ENCODE measurements at regions not wholly inside any gene's neighbourhood (a gene's known extent, or its start where the extent isn't known, plus 50 kb on each side); places are given as distances from the start of the nearest gene placed in this dataset.
"Not testable (repeated sequence)": the region's sequence is repeated elsewhere in the genome, so short reads cannot be mapped to it uniquely, and the experiment has no call there.

GRCh38 chr9:87781331-87781730, 55.4 kb downstream of the CTSL start:
- in situ Hi-C loops (cut with MboI; ENCODE audit: low sequenced_read_pairs): no loop called here

- in situ Hi-C loops (cut with MboI; ENCODE audit: low sequenced_read_pairs): no loop called here
These were observed 57.3 kb downstream of the CTSL start for GRCh38 chr9:87783180-87783579.

- in situ Hi-C loops (cut with MboI; ENCODE audit: low sequenced_read_pairs): not testable (repeated sequence)
These were observed 59.5 kb downstream of the CTSL start for GRCh38 chr9:87785315-87785970.

DNA sequence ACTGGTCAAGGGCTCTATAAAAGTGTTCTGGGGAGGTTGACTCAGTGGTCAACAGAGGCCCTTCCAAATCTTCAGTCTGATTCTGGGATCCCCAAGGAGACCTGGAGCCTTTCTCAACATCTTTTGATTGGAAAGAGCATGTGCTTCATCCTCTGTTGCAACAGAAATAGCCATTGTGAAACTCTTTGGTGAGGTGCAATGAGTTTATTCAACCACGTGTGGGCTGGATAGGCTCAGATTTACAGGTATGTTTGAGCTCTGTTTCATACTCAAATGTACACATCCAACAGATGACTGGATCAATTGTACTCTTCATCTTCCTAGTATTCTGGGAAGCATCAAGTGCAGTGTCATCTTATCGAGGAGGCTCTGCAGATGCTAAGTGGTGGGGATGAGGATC, 60.5 kb downstream of the CTSL start:
- in situ Hi-C loops (cut with MboI; ENCODE audit: low sequenced_read_pairs): no loop called here

DNA sequence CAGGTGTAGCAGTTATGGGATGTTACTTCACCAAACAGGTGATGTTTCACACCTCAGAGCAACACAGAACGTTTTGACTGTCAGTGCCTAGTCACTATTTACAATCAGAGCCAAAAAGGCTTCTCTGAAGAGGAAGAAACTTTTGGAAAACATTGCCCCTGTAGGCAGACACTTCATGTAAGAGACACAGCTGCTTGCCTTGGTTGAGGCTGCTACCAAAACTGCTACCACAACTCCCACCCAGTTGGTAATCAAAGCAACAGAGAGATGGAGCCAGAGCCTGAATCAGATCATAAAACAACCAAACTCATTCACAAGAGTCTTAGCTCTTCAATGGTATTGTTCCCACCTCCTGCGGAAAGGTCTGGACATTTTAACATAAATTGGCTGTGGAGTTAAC, 61.0 kb downstream of the CTSL start:
- in situ Hi-C loops (cut with MboI; ENCODE audit: low sequenced_read_pairs): no loop called here

DNA sequence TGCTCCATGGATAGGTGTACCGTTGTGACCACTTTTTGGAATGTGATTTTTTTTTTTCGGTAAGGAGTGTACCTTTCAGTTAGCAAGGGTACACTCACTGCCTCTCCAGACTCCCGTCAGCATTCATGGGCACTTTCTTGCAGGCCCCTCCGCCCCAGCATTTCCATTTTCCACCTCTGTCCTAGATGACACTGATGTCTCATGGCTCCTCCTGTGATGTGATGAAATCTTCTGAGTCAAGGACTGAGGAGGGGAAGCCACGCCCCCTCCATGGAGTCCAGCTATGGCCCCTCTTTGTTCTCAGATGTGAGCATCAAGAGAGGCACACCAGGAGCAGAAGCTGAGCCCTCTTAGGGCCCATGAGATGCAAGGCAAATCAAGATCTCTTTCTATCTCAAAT, 61.8 kb downstream of the CTSL start:
- in situ Hi-C loops (cut with MboI; ENCODE audit: low sequenced_read_pairs): no loop called here

DNA sequence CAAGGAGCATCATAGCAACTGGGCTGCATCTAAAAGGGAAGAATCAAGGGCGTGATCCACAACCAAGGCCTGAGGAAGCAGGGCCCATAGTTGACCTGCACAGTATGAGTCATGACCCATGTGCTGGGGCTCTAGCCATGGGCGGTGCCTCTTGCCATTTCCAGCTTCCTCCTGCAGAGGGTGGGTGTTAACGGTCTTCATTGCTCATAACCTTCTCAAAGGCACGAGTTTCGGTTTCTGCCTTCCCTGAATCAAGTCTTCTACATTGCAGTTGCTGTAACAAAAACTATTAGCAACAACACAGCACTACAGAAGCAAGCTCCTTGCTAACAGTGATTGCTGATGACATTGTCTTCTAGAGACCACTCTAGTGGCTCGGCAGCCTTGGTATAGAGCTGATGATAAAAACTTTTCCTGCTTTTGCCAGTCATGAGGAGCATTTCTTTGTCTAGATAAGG, 66.9 kb downstream of the CTSL start:
- in situ Hi-C loops (cut with MboI; ENCODE audit: low sequenced_read_pairs): no loop called here

- in situ Hi-C loops (cut with MboI; ENCODE audit: low sequenced_read_pairs): no loop called here
These were observed 67.4 kb downstream of the CTSL start for GRCh38 chr9:87793292-87793691.

DNA sequence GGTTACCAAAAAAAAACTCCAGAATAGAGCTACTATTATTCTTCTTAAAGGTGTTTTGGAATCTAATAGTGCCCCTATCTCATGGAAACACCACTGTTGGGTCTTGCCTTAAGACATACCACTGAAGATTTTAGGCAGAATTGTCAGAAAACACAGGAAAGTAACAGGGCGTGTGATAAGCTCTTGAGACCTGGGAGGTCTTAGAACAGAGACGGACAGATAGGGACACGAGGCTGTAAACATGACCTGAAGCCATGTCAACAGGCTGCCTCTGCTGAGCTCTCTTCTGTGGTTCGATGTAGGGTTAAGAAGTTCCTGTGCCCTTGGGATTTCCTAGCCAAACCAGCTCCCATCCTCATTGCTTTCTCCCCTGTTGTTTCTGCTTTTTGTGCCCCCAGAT, 69.3 kb downstream of the CTSL start:
- in situ Hi-C loops (cut with MboI; ENCODE audit: low sequenced_read_pairs): no loop called here

DNA sequence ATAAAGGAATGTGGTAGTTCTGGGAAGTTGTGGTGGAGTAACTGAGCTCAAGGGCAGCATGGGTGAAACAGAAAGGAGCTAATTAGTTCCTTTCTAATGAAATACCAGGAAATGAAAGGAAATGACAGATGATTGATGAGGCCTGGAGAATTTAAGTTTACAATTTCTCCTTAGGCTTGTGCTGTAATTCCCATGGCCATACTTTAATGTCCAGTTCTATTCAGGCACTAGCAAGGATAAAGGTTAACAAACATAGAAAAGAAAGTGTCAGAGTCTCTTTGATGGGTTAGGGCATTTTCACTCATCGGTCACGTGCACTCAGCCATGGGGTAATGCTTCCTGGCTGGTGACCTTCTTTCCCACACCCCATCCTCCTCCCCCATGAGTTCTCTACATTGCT, 70.3 kb downstream of the CTSL start:
- in situ Hi-C loops (cut with MboI; ENCODE audit: low sequenced_read_pairs): no loop called here

- in situ Hi-C loops (cut with MboI; ENCODE audit: low sequenced_read_pairs): no loop called here
These were observed 72.4 kb downstream of the CTSL start for GRCh38 chr9:87798261-87798833.

DNA sequence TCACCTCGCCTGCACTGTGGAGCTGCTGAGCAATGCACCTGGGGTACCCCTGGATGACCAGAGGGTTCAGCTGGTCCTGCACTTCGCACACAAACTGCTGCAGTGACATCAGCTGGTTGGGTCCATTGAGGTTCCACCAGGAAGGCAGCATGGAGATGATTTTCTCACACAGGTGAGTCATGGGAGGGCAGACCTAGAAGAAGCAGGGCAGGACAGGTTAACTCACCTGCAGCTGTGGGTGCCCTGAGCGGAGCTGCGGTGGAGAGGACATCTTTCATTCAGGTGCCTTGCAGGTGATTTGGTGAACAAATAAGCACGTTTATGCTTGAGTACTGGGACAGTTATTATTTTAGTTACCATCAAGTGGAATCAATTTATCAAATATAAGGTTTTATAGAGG, 73.6 kb downstream of the CTSL start:
- in situ Hi-C loops (cut with MboI; ENCODE audit: low sequenced_read_pairs): no loop called here

DNA sequence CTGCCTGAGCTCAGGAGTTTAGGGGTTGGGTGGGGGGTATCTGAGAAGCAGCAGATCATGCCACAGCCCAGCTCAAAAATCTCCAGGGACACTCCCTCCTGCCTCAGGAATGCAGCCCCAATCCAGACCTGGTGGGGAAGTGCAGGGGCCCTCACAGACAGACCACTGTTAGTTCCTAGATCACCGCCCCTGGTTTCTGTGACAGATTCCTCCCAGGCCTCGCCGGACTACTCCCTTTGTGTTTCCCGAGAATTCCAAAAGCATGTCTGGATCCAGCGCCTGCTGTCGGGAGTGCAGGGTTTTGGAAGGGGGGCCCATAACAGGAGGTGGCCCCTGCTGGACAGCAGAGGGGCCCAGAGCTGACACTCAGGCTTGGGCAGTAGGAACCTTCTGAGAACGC, 74.5 kb downstream of the CTSL start:
- in situ Hi-C loops (cut with MboI; ENCODE audit: low sequenced_read_pairs): loop anchor here (25.0 kb wide), 1 partner anchor 113 kb away; no protein-coding TSS in a partner anchor

- in situ Hi-C loops (cut with MboI; ENCODE audit: low sequenced_read_pairs): loop anchor here (25.0 kb wide), 1 partner anchor 114 kb away; no protein-coding TSS in a partner anchor
These were observed 75.1 kb downstream of the CTSL start for GRCh38 chr9:87801013-87801412.

DNA sequence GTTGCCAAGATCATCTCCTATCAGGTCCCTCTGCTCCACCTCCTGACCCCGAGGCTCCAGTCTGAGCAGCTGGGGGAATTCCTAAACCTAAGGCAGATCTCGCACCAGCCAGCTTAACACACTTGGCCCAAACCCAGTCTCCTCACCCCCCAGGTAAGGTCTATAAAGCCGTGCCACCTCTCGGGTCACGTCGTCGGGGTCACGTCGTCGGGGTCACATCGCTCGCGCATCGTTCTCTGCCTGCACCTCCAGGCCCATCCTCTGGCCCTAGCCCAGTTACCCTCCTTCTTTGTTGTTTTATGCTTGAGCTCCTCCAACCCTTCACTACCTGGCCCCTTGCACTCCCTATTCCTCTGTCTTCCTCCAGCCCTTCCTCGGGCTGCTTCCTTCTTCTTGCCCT, 77.2 kb downstream of the CTSL start:
- in situ Hi-C loops (cut with MboI; ENCODE audit: low sequenced_read_pairs): loop anchor here (25.0 kb wide), 1 partner anchor 116 kb away; no protein-coding TSS in a partner anchor

GRCh38 chr9:87803623-87804345, 77.9 kb downstream of the CTSL start:
- in situ Hi-C loops (cut with MboI; ENCODE audit: low sequenced_read_pairs): loop anchor here (25.0 kb wide), 1 partner anchor 116 kb away; no protein-coding TSS in a partner anchor

GRCh38 chr9:87805259-87805658, 77.4 kb upstream of the SPATA31E1 start:
- in situ Hi-C loops (cut with MboI; ENCODE audit: low sequenced_read_pairs): loop anchor here (25.0 kb wide), 1 partner anchor 118 kb away; no protein-coding TSS in a partner anchor

- in situ Hi-C loops (cut with MboI; ENCODE audit: low sequenced_read_pairs): loop anchor here (25.0 kb wide), 1 partner anchor 123 kb away; no protein-coding TSS in a partner anchor
These were observed 72.7 kb upstream of the SPATA31E1 start for GRCh38 chr9:87810008-87810407.

DNA sequence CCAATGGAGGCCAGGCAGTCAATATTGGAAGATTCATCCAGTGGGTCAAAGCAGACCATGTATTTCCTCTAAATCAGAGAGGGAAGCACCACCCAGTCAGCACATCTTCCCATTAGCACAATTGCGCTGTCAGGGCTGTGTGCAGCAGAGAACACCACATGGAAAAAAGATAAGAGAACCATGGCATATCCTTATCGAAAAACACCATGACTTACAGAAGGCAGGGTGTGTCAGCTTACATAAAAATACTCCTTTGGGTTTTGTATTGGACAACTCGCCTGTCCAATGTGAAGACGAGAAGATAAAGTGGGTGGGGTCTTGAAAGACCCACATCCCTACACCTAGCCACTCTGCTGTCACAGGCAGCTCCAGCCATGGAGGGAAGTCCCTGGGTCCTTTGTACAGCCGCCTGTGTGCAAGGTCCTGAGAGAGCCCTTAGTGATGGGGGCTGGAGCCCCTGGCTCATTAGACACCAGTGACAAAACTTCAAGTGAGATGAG, 71.9 kb upstream of the SPATA31E1 start:
- in situ Hi-C loops (cut with MboI; ENCODE audit: low sequenced_read_pairs): loop anchor here (25.0 kb wide), 1 partner anchor 123 kb away; no protein-coding TSS in a partner anchor

- in situ Hi-C loops (cut with MboI; ENCODE audit: low sequenced_read_pairs): loop anchor here (25.0 kb wide), 1 partner anchor 125 kb away; no protein-coding TSS in a partner anchor
These were observed 70.1 kb upstream of the SPATA31E1 start for GRCh38 chr9:87812375-87813118.

GRCh38 chr9:87813119-87813463, 69.6 kb upstream of the SPATA31E1 start:
- in situ Hi-C loops (cut with MboI; ENCODE audit: low sequenced_read_pairs): loop anchor here (25.0 kb wide), 1 partner anchor 126 kb away; no protein-coding TSS in a partner anchor
